ENCODE measurements at regions not wholly inside any gene's neighbourhood (a gene's known extent, or its start where the extent isn't known, plus 50 kb on each side); places are given as distances from the start of the nearest gene placed in this dataset.

DNA sequence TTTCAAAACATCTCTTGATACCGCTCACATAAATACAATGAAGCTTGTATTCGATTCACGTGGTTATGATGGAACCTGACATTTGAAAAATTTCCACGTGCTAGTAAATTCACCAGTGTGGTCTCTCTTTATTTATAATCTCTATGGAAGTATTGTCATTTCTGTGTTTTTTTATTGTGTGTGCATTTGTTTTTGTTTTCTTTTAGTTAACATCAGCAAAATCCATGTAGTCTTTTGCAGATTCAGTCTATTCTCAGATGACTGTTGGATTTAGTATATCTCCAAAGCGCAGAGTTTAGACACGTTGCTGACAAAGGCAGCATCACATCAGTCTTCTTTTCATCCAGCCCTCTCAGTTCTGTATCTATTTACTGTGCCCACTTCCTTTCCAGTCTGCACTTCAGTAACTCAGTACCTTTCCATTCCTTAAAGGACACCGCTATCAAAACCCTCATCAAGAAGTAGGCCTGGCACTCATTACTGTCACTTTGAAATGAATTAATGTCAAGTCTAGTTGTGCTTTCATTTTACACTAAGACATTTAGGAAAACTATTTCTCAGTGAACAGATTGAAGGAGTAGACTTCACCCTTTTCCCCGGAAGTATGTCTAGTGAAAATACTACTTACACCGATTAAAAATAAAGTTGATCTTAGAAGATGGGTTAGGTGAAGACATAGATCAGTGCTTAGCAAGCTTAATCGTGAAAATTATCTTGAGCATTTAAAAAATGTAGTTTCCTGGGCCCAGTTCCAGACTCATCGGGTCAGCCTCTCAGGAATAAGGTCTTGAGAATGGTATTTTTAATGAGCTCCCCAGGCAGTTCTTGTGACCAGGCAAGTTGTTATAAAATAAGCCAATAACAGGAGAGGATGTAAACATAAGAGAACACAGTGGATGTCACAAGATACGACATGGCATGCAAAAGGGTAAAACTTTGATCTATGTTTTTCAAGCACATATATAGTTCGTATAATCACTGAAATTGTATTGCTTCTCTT is 506.8 kb upstream of the ZEB2 start:
- TF ChIP-seq, protein P1, sequence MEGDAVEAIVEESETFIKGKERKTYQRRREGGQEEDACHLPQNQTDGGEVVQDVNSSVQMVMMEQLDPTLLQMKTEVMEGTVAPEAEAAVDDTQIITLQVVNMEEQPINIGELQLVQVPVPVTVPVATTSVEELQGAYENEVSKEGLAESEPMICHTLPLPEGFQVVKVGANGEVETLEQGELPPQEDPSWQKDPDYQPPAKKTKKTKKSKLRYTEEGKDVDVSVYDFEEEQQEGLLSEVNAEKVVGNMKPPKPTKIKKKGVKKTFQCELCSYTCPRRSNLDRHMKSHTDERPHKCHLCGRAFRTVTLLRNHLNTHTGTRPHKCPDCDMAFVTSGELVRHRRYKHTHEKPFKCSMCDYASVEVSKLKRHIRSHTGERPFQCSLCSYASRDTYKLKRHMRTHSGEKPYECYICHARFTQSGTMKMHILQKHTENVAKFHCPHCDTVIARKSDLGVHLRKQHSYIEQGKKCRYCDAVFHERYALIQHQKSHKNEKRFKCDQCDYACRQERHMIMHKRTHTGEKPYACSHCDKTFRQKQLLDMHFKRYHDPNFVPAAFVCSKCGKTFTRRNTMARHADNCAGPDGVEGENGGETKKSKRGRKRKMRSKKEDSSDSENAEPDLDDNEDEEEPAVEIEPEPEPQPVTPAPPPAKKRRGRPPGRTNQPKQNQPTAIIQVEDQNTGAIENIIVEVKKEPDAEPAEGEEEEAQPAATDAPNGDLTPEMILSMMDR (conservative IDR thresholded peaks at IDR 0.05; ENCODE audit: low read depth, low read length): no peak
- H3K4me3 ChIP-seq (ENCODE audit: low read depth, low read length): no peak overlapping the region
- DNase-seq (ENCODE audit: low read depth): no peak

DNA sequence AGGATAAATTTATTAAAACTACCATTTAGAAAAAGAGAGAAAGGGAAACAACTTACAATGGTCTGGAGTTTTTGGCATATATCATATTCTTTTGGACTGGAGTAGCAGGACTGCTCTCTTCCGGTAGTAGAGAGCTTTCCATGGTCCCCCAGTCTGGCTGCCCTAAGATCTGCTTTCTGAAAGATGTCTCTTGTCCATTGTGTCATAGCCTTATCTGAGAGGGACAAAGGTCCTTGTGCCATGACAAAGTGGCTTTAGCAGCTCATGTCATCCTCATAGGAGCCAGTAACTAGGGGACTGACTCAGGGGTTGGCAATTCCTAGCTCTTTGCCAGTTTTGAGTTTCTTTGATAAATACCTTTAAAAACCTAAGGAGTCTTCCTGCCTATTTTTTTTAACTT is 505.5 kb upstream of the ZEB2 start:
- no peak for DNase-seq (ENCODE audit: low read depth)
- TF ChIP-seq, protein P1 (conservative IDR thresholded peaks at IDR 0.05; ENCODE audit: low read depth, low read length): no peak
- no peak overlapping the region for H3K4me3 ChIP-seq (ENCODE audit: low read depth, low read length)

DNA sequence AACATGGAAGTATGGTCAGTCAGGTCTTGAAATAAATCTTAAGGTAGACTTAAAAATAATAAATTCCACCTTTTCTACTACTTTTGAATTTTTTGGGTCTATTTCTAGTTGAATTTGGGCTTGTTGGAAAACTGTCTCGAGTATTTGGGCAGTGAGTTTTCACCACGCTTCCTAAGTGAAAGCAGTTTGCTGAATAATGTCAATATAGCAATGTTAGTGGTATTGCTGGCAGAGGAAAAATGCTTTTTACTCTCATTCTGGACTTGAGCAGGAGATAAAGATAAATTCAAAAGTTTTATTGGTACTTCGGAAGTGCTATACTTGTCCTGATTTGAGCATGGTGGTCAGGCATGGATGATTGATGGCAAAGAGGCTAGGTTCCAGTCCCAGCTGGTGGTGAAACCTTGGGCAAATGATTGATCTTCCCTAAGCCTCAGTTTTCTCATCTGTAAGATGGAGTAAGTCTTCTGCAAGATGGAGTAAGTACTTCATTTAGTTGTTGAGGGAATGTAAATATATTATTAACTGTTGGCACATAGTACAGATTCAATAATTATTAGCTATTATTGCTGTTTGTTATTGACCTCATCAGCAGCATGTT is 503.5 kb upstream of the ZEB2 start:
- H3K4me3 ChIP-seq (ENCODE audit: low read depth, low read length): peak overlapping the region; percentile 3
- no peak for DNase-seq (ENCODE audit: low read depth)
- TF ChIP-seq, protein P1 (conservative IDR thresholded peaks at IDR 0.05; ENCODE audit: low read depth, low read length): no peak

DNA sequence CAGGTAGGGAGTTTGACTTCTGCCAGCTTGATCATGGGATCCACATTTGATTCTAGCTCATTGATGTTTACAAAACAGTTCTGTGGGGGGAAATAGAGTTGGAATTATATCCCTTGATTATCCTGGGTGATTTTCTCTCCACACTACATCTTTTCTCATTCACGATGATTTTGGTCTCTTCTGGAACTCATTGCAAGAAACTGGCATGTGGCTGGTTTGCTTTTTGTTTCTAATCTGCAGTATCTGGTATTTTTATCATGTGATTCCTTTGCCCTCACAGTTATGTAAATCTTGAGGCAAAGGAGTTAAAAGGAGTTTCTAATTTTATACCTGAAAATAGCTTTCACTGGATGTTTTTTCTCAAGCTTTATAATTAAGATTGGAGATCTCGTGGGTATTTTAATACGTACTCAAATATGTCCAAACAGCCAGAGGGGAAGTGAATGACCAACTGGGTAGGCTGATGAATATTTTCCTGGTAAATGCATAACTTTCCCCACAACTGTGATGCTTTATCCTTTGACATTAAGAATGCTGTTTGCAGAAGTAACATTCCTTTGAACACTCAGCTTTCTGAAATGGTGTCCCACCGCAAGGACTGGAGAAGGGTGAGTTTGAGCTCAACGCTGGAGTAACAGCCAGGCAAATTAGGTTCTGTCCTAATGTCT is 502.9 kb upstream of the ZEB2 start:
- TF ChIP-seq, protein P1 (conservative IDR thresholded peaks at IDR 0.05; ENCODE audit: low read depth, low read length): no peak
- no peak overlapping the region for H3K4me3 ChIP-seq (ENCODE audit: low read depth, low read length)
- DNase-seq (ENCODE audit: low read depth): peak; percentile 78

DNA sequence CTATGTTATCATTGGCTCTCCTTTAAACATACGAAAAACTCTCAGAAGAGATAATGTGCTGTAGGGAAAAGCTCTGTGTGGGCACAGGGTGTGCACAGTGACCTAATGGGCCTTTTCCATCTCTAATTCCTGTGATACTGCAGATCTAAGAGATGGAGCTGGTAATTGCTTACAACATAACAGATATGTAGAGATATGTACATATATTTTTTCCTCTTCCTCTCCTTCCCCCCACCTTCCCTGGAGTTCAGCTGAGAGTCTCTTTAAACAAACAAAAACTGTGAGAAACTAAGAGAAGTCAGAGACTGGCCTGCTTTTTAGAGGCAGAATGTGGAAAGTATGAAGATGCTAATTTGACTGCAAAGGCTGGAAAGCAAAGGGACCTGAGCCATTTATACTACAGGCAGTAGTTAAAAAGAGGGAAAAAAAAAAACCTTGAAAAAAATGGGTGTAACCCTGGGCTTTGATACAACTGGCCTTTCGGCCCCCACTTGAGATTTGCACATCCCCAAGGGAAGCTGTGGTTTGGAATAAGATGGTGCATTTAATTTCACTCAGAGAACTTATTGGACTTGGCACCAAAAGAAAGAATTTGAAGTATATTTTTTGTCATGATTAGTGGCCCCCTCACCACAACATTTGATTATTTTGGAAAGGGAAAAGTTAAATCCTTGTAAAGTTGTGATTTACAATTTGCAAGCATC is 502.2 kb upstream of the ZEB2 start:
- TF ChIP-seq, protein P1 (conservative IDR thresholded peaks at IDR 0.05; ENCODE audit: low read depth, low read length): no peak
- no peak for DNase-seq (ENCODE audit: low read depth)
- H3K4me3 ChIP-seq (ENCODE audit: low read depth, low read length): no peak overlapping the region

DNA sequence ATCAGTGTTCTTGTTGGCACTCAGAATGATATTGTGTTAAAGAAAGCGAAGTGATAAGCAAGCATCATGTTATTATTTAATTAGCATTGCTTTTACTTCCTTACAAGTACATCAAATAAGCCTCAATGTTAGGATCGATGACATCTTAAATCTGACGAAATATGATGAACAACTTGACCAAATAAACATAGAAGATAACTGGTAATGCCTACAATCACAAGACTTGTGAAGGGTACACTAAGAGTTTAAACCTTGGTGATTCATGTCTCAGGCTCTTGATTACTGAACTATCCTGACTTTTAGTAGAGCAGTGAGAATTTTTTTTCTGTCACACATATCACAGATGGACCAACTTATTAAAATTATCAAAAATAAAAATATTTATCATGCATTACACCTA is 500.8 kb upstream of the ZEB2 start:
- no peak for DNase-seq (ENCODE audit: low read depth)
- TF ChIP-seq, protein P1 (conservative IDR thresholded peaks at IDR 0.05; ENCODE audit: low read depth, low read length): no peak

More for the DNA sequence above, 500.8 kb upstream of the ZEB2 start:
- H3K4me3 ChIP-seq (ENCODE audit: low read depth, low read length): no peak overlapping the region
